HepG2 (cell line): ENCODE measurements at regions not wholly inside any gene's neighbourhood (a gene's known extent, or its start where the extent isn't known, plus 50 kb on each side); places are given as distances from the start of the nearest gene placed in this dataset.

Experiments
- ATAC-seq: fragments of 200-7000 bp; cut with Tn5 transposase; 3 replicates; pipeline ENCODE4 v1.9.1; 2020; ENCODE audit warnings: mild to moderate bottlenecking, moderate library complexity
- BruUV-seq: library from RNA; stranded (reverse); fragments of 400-500 nt; replicated peaks from 2 replicates; lab custom pipeline; 2021; lab: Mats Ljungman, UMichigan
- CTCF ChIA-PET: fragments of 300-600 bp; formaldehyde crosslinking; extraction: SDS; loops from one replicate; lab custom pipeline; 2021; ENCODE audit warnings: low total read pairs, inconsistent platforms, low intra/inter-chr PET ratio; lab: Yijun Ruan, JAX
- POLR2A ChIA-PET: fragments of 350-600 bp; sonication (Branson Sonifier 250); formaldehyde crosslinking; loops from one replicate; lab custom pipeline; 2020; ENCODE audit warnings: antibody characterized with exemption, inconsistent platforms; lab: Yijun Ruan, JAX
- DNase-seq: peaks from one replicate; pipeline ENCODE4 v3.0.0-alpha.2; 2015; ENCODE audit warnings: low spot score
- FAIRE-seq: peaks from 3 replicates; lab custom pipeline; 2011; peaks lifted over from hg19 to GRCh38; lab: Jason Lieb, UNC
- H2AFZ ChIP-seq: one replicate; pipeline ENCODE4 v1.6.1; 2011; ENCODE audit warnings: low read length, inconsistent platforms
- H3K27ac ChIP-seq: fragments of 300-600 bp; 3 replicates; pipeline ENCODE4 v1.8.0; 2011; ENCODE audit warnings: mixed run types, mild to moderate bottlenecking, mixed read lengths, low read length, inconsistent platforms; ENCODE audit not compliant: insufficient read depth; ENCODE audit errors: extremely low read length
- H3K27me3 ChIP-seq, 2 experiments: fragments of 200-600 bp in 1 of 2; 2 replicates in 1 of 2; 3 replicates in 1 of 2; pipeline versions ENCODE4 v1.6.0 to v1.8.0; 2011; ENCODE audit warnings: low read length in 2 of 2, mild to moderate bottlenecking in 2 of 2, moderate library complexity in 2 of 2, inconsistent platforms in 1 of 2; ENCODE audit not compliant: insufficient read depth in 2 of 2, control insufficient read depth in 1 of 2
- H3K36me3 ChIP-seq, 2 experiments: fragments of 200-600 bp in 1 of 2; replicated peaks in 1 of 2; 2 replicates in 1 of 2; 3 replicates in 1 of 2; pipeline versions ENCODE4 v1.5.1 to v1.8.0; 2011; ENCODE audit warnings: low read length in 2 of 2, inconsistent platforms in 1 of 2; ENCODE audit not compliant: insufficient read depth in 2 of 2, control insufficient read depth in 1 of 2
- H3K4me1 ChIP-seq: 2 replicates; pipeline ENCODE4 v1.5.1; 2012; ENCODE audit warnings: low read length, inconsistent platforms; ENCODE audit not compliant: insufficient read depth
- H3K4me2 ChIP-seq: 2 replicates; pipeline ENCODE4 v1.6.0; 2011; ENCODE audit warnings: low read depth, low read length, inconsistent platforms
- H3K4me3 ChIP-seq, 3 experiments: fragments of 200-600 bp in 1 of 3; sonication (generic), shearing (Covaris generic) in 1 of 3; replicated peaks in 1 of 3; 2 replicates each; pipeline ENCODE4 v1.5.1; 2011 to 2016; ENCODE audit warnings: low read length in 3 of 3, inconsistent platforms in 2 of 3, low read depth in 2 of 3, mild to moderate bottlenecking in 2 of 3, control low read depth in 1 of 3, mixed read lengths in 1 of 3; ENCODE audit not compliant: insufficient read depth in 1 of 3
- H3K79me2 ChIP-seq: one replicate; pipeline ENCODE4 v1.6.1; 2011; ENCODE audit warnings: low read length, inconsistent platforms; ENCODE audit not compliant: insufficient read depth
- H3K9ac ChIP-seq: 2 replicates; pipeline ENCODE4 v1.6.0; 2011; ENCODE audit warnings: mild to moderate bottlenecking, low read depth, low read length, inconsistent platforms; ENCODE audit not compliant: insufficient read depth
- H3K9me3 ChIP-seq: 2 replicates; pipeline ENCODE4 v1.5.1; 2012; ENCODE audit warnings: mild to moderate bottlenecking, low read length
- H4K20me1 ChIP-seq: 2 replicates; pipeline ENCODE4 v1.6.0; 2011; ENCODE audit warnings: inconsistent platforms, mild to moderate bottlenecking, low read length, moderate library complexity; ENCODE audit not compliant: insufficient read depth
- FLYWCH1 ChIP-seq: sonication (generic); formaldehyde crosslinking; IDR thresholded peaks from 2 replicates; pipeline ENCODE4 v1.8.1; 2023; ENCODE audit warnings: mild to moderate bottlenecking, missing genetic modification reagents
- MZF1 ChIP-seq: sonication (generic); formaldehyde crosslinking; IDR thresholded peaks from 2 replicates; pipeline ENCODE4 v1.8.1; 2023; ENCODE audit warnings: mild to moderate bottlenecking, missing genetic modification reagents, borderline replicate concordance
- NFE2 ChIP-seq: sonication (generic); formaldehyde crosslinking; IDR thresholded peaks from 2 replicates; pipeline ENCODE4 v1.4.0; 2020; ENCODE audit warnings: missing genetic modification reagents
- PBX3 ChIP-seq: sonication (generic); formaldehyde crosslinking; IDR thresholded peaks from 2 replicates; pipeline ENCODE4 v1.8.1; 2023; ENCODE audit warnings: missing genetic modification reagents, inconsistent platforms, borderline replicate concordance
- SRF ChIP-seq: IDR thresholded peaks from 2 replicates; pipeline ENCODE4 v1.6.1; 2011; ENCODE audit warnings: mild to moderate bottlenecking, low read depth, low read length, moderate library complexity
- TERF1 ChIP-seq: sonication (generic); formaldehyde crosslinking; IDR thresholded peaks from 2 replicates; pipeline ENCODE4 v1.8.0; 2022; ENCODE audit warnings: mild to moderate bottlenecking, missing genetic modification reagents, moderate library complexity
- ZNF30 ChIP-seq: sonication (generic); formaldehyde crosslinking; IDR thresholded peaks from 2 replicates; pipeline ENCODE4 v1.5.0; 2020; ENCODE audit warnings: mild to moderate bottlenecking, missing genetic modification reagents
- ZNF558 ChIP-seq: sonication (generic); formaldehyde crosslinking; IDR thresholded peaks from 2 replicates; pipeline ENCODE4 v1.9.0; 2022; ENCODE audit warnings: mild to moderate bottlenecking, missing genetic modification reagents, borderline replicate concordance
- ZNF609 ChIP-seq: sonication (generic); formaldehyde crosslinking; IDR thresholded peaks from 2 replicates; pipeline ENCODE4 v1.4.0; 2020; ENCODE audit warnings: mild to moderate bottlenecking, missing genetic modification reagents, borderline replicate concordance
- ZNF652 ChIP-seq: IDR thresholded peaks from 2 replicates; pipeline ENCODE4 v1.6.1; 2016; ENCODE audit warnings: low read depth, borderline replicate concordance
- ZSCAN25 ChIP-seq: sonication (generic); formaldehyde crosslinking; IDR thresholded peaks from 2 replicates; pipeline ENCODE4 v1.8.0; 2022; ENCODE audit warnings: mild to moderate bottlenecking, missing genetic modification reagents
- WGBS: methylation state at CpG from one replicate; pipeline ENCODE4 v1.1.6; 2017; ENCODE audit warnings: low lambda C conversion rate; 5-methylcytosine and 5-hydroxymethylcytosine counted together
- in situ Hi-C: cut with HindIII; loops from 2 replicates; pipeline ENCODE4 v1.10.0; 2017; ENCODE audit warnings: low pct_unique_long_range_greater_than_20kb; ENCODE audit not compliant: extremely low pct_ligation_motif_present
- intact Hi-C: fragments of 100-400 bp; cut with micrococcal nuclease; formaldehyde crosslinking; loops from one replicate; pipeline ENCODE4 v1.10.0; 2022; ENCODE audit not compliant: unreplicated experiment

- TF ChIP-seq NFE2 (CRISPR knock-in tag) (no peak), SRF (no peak)
These were observed 455.6 kb upstream of the BOD1L1 start (continued) for GRCh38 chr4:14083150-14083549.

GRCh38 chr4:14084598-14084997 lies 457.1 kb upstream of the BOD1L1 start:
- ChIA-PET POLR2A (no interaction called here), CTCF (no interaction called here)
- 9% methylated on average over 2 of the region's 2 CpGs for WGBS
- peaks cover 98% of the 10 kb centered on the region for H3K9me3 ChIP-seq
- no TSS peak for BruUV-seq
- no peak overlapping the region for H3K27ac ChIP-seq
- DNase-seq (no peak), ATAC-seq (no peak), FAIRE-seq (no peak)
- H3K4me1 ChIP-seq: no peaks in the 10 kb centered on the region
- intact Hi-C loops (no loop called here), in situ Hi-C loops (no loop called here)
- no peak overlapping the region for H2AFZ ChIP-seq
- H3K4me2 ChIP-seq: no peak overlapping the region
- no peaks in the 10 kb centered on the region for H4K20me1 ChIP-seq
- no peaks in the 10 kb centered on the region for H3K36me3 ChIP-seq
- H3K79me2 ChIP-seq: no peaks in the 10 kb centered on the region
- TF ChIP-seq ZNF30 (no peak), TERF1 (CRISPR knock-in tag) (no peak), ZSCAN25 (CRISPR knock-in tag) (no peak), ZNF558 (no peak), MZF1 (CRISPR knock-in tag) (no peak)
- no peaks in the 10 kb centered on the region; a peak in 1 of 5 replicates for H3K27me3 ChIP-seq
- H3K4me3 ChIP-seq: no peak overlapping the region
- H3K9ac ChIP-seq: no peak overlapping the region

- H3K36me3 ChIP-seq: no peaks in the 10 kb centered on the region
- H3K4me1 ChIP-seq: no peaks in the 10 kb centered on the region
- no peak overlapping the region for H3K27ac ChIP-seq
- FAIRE-seq (no peak), ATAC-seq (no peak), DNase-seq (no peak)
- no peak overlapping the region for H2AFZ ChIP-seq
- no peak overlapping the region for H3K4me2 ChIP-seq
- whole genome bisulfite sequencing: 20% methylated on average over 2 of the region's 2 CpGs
- BruUV-seq: no TSS peak
- H3K9me3 ChIP-seq: peaks cover 97% of the 10 kb centered on the region
- no peaks in the 10 kb centered on the region; a peak in 1 of 5 replicates for H3K27me3 ChIP-seq
- H3K4me3 ChIP-seq: no peak overlapping the region
- in situ Hi-C loops (no loop called here), intact Hi-C loops (no loop called here)
- ChIA-PET POLR2A (no interaction called here), CTCF (no interaction called here)
- H3K79me2 ChIP-seq: no peaks in the 10 kb centered on the region
- H3K9ac ChIP-seq: no peak overlapping the region
- H4K20me1 ChIP-seq: no peaks in the 10 kb centered on the region
- TF ChIP-seq PBX3 (CRISPR knock-in tag) (no peak), ZNF652 (CRISPR knock-in tag) (no peak), ZNF609 (no peak), FLYWCH1 (CRISPR knock-in tag) (no peak)
These were observed 459.9 kb upstream of the BOD1L1 start for GRCh38 chr4:14087459-14087858.
